GM19395 (cell line): ENCODE measurements at regions not wholly inside any gene's neighbourhood (a gene's known extent, or its start where the extent isn't known, plus 50 kb on each side); places are given as distances from the start of the nearest gene placed in this dataset.
"Not testable (repeated sequence)": the region's sequence is repeated elsewhere in the genome, so short reads cannot be mapped to it uniquely, and the experiment has no call there.

Experiments used
- ATAC-seq: cut with Tn5 transposase; IDR thresholded peaks from one replicate; pipeline ENCODE4 v1.9.1; 2021; ENCODE audit warnings: mild to moderate bottlenecking, moderate library complexity; ENCODE audit not compliant: unreplicated experiment

DNA sequence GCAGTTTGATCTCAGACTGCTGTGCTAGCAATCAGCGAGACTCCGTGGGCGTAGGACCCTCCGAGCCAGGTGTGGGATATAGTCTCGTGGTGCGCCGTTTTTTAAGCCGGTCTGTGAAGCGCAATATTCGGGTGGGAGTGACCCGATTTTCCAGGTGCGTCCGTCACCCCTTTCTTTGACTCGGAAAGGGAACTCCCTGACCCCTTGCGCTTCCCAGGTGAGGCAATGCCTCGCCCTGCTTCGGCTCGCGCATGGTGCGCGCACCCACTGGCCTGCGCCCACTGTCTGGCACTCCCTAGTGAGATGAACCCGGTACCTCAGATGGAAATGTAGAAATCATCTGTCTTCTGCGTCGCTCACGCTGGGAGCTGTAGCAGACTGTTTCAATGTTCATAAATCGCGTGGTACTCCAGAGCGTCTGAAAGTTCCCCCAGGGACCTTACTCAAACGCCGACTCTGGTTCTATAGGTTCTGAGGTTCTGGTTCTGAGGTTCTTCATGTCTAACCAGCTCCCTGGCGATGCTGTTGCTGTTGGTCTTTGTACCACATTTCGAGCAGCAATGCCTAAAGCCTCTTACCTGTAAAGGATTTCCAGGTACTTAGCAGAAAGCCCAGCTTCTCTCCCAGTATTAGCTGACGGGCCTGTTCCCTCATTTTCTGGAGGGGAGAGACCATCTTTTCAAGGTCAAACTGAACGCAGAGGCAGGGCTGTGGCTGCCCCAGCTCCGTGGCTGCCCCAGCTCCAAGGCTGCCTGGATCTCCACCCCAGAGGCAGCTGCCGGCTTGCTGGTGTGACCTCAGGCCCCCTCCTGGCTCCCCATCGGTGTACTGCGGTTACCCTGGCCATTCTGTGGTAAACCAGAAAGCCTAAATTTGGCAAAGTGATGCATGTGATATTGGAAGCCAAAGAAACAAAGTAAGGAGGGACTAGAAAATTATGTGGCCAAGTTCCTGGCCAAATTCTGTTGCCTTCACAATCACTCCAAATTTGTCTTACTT, 207.9 kb downstream of the RAB11FIP2 start:
- not testable (repeated sequence) for ATAC-seq

GRCh38 chr10:117856426-117856825, 190.3 kb downstream of the RAB11FIP2 start:
- not testable (repeated sequence) for ATAC-seq

DNA sequence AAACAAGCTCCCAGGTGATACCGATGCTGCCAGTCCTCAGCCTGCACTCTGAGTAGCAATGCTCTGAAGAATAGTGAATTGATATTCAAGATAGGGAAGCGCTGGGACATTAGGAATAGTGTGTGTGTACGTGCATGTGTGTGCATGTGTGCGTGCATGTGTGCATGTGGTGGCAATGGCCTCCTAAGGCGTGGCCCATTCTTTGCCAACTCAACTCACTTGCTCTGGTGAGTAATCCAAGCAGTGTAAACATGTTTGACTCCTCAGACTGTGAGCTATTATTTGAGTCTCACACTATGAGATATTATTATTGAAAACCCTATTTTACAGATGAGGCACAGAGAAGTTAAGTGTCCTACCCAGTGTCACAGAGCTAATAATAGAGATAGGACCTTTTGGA, 186.6 kb downstream of the RAB11FIP2 start:
- ATAC-seq, result no peak

DNA sequence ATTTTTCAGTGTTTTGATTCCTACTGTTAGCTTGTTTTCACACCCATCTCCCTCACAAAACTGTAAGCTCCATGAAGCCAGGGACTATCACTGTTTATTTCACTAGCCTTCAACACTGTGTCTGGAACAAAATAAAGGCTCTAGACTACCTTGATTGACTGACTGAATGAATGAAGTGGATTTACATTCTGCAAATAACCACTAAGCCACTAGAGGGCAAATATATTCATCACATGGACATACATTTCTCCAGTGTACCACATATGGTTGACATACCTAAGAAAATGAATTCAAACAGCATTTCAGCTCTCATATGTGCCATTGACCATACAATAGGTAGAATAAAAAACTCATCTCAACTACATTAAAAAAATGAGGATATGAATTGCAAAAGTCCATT, 185.9 kb downstream of the RAB11FIP2 start:
- peak; percentile 60 for ATAC-seq

DNA sequence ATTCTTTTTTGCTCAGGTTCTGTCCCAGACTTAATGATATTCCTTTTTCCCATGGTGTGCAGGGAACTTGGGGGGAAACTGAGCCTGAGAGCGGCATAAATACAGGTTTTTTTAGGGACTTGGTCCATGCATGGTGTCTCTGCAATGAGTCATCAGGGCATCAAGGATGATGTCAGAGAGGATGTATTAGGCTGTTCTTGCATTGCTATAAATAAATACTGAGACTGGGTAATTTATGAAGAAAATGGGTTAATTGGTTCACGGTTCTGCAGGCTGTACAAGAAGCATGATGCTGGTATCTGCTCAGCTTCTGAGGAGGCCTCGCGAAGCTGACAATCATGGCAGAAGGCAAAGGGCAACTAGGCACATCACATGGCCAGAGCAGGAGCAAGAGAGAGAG, 185.4 kb downstream of the RAB11FIP2 start:
- ATAC-seq, result no peak

- no peak for ATAC-seq
These were observed 183.0 kb downstream of the RAB11FIP2 start for GRCh38 chr10:117863771-117864170.

DNA sequence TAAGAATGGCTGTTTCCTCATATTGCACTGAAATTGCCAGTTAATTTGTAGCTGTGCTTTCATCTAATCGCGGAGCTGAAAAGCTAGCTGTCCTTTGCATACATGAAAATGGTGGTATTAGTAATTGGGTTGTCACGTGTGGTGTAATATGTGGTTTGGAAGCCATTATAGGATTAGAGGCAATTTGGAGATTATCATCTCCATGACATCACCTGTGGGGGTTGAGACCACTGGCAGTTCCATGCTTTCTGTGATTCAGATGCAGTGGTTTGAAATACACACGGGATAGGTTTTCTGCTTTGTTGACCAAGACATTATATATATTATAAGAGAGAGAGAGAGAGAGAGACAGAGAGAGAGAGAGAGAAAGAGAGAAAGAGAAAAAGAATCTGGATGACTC, 180.8 kb downstream of the RAB11FIP2 start:
- ATAC-seq, result no peak

DNA sequence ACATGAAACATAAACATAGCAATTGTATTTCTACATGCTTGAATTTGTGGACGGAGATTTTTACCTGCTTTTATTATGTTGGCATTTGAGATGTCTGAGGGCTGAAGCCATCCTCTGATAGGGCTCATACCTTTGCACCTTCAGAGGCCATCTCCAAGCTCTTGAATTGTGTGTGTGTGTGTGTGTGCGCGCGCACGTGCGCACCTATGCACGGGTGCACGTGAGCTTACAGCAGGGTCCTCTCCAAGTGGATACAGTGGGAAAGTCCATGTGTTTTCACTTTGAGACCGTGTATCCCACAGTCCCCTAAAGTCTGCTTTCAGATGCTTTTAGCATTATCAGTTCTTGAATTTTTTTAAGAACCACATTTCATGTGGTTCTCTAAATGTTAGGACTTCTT, 178.6 kb downstream of the RAB11FIP2 start:
- no peak for ATAC-seq

- no peak for ATAC-seq
These were observed 170.9 kb downstream of the RAB11FIP2 start for GRCh38 chr10:117875793-117876192.

DNA sequence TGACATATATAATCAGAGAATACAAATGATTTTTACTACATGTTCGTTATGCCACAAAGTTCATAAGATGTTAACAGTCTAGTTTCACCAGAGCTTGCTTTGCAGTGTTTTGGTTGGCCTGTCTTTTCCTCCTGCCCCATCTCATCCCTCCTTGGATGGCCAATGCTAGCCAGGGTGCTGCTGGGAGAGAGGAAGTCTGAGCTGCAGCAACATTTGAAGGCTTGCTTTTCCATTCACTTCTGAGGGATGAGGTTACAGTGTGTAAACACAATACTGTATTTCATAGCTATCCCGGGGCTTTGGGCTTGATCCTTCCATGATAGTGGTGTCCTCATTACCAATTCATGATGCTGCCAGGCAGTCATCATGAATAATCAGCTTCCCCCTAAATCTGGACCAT, 170.5 kb downstream of the RAB11FIP2 start:
- no peak for ATAC-seq

DNA sequence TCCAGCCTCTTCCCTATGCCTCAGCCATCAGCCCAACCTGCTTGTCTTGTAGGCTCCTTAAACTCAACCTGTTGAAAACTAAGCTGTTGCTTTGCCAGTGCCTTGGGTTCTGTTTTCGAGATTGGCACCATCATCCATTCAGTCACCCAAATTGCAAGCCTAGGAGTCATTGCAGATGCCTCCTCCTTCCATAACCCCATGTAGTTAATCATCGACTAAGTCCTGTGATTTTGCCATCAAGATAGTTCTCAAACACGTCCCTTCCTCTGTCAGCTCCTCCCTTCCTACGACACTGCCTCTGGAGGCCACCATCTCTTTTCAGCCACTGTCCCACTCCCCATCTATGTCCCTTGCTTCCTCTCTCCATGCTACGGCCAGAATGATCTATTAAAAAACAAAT, 168.1 kb downstream of the RAB11FIP2 start:
- ATAC-seq, result no peak

DNA sequence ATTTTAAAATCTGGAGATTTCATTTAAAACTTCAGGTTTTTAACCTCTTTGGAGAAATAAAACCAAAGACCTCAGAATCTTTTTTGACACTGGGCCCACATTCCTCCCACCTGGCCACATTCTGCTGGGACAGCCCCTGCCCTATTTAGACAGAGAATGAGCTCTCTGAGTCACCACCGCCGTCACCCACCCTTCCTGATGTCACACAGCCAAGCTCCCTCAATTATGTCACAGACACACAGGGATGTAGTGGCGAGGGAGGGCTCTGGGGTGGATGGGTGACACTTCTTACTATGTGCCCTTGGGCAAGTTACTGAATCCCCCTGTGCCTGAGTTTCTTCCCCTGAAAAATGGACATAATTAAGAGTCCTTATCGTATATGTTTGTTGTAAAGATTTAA, 162.6 kb downstream of the RAB11FIP2 start:
- no peak for ATAC-seq

GRCh38 chr10:117884592-117884991, 162.1 kb downstream of the RAB11FIP2 start:
- ATAC-seq, result no peak

- ATAC-seq, result no peak
These were observed 161.4 kb downstream of the RAB11FIP2 start for GRCh38 chr10:117885206-117885829.

GRCh38 chr10:117886766-117887165, 160.0 kb downstream of the RAB11FIP2 start:
- no peak for ATAC-seq

DNA sequence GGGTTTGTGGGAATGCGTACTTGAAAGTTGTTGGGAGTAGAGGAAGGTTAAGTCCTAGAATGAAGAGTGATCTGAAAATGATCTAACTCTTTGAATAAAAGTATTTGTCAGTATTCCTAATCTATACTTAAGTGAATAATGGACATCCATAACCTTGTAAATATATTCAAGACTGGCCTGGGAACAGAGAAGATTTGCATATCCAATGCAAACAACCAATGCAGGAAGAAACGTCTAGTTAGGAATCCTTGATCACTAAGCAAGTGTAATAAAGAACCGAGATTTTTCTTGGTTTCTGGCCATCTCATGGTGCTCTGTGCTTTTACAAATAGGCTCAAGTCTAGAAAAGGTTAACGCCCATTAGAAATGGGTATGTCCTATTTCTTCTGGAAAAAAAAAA, 157.1 kb downstream of the RAB11FIP2 start:
- ATAC-seq, result no peak

DNA sequence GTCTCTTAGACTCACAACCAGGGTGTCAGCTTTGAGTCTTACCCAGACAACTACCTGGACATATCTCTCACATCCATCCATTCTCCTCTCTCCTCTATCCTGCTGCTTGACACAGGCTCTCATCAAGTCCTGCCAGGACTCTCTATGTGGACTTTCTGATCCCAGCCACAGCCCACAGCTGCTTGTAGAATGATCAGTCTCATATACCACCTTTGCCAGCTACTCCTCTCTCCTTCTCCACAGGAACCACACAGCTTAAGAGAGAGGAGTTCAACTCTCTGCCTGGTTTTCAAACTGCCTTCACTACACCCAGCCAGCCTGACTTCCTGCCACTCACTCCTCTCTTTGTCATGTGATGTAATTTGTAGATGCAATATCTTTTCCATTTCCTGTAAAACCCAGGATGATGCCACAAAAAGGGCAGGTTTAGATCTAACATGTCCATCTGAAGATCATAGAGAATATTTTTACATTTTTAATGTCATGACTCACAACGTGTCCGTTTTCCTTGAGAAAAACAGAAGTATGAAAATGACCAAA, 154.0 kb downstream of the RAB11FIP2 start:
- no peak for ATAC-seq

DNA sequence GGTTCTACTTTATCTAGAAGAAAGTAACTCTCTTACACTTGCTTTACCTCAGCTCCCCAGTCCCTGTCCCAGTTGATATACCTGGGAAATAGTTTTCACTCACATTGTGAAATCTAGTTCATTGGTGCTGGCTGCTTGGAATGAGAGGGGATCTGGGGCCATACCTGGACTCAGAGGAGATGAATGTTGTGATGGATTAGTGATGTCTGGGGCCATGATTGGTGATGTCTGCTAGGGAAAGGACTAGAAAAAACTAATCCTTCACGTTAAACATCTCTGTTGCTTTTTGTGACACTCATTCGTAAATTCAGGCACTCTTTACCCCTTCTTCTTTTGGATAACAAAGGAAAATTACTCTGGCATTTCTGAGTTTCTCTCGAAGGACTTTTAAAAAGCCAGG, 152.4 kb downstream of the RAB11FIP2 start:
- no peak for ATAC-seq

DNA sequence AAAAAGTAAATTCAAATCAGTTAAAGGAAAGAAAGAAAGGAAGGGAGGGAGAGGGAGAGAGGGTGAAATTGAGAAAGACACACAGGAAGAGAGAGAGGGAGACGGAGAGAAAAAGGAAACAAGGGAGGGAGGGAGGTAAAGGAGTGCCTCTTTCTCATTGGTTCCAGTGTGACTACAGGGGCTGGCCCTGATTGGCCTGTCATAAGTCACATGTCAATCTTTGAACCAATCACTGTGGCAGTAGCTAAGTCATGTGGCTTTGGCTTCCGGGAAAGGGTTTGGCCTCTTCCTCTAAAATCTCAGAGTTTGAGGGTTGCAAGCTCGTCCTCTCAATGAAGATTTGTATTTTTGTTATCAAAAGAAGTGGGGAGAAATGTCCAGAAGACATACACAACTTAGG, 150.2 kb downstream of the RAB11FIP2 start:
- ATAC-seq, result no peak

DNA sequence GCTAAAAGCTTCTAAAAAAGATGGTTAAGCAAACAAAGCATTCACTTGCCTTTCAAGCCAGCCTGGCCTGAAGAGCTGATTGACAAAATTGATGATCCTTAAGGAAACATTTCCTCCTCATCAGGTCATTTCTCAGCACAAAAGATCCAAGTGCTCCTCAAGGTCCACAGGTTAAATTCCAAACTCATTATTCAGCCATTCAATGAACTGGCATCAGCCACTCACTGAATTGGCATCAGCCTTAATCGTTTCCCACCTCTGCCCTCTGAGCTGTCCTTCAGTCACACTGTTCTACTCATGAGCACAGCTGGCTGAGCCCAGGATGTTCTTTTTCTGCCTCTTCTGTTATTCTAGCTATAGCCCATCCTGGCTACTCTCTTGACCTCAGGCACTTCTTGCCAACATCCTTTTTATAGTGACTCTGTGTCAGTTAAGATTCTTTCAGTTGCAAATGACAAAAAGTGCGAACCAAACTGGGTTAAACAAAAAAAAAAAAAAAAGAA, 147.5 kb downstream of the RAB11FIP2 start:
- no peak for ATAC-seq

- ATAC-seq, result no peak
These were observed 146.5 kb downstream of the RAB11FIP2 start for GRCh38 chr10:117900280-117900679.

- ATAC-seq, result no peak
These were observed 142.9 kb downstream of the RAB11FIP2 start for GRCh38 chr10:117903854-117904253.
